NCI-H748 treated with DMSO at 0.1 percent for 48 hours (cell line): ENCODE measurements at regions not wholly inside any gene's neighbourhood (a gene's known extent, or its start where the extent isn't known, plus 50 kb on each side); places are given as distances from the start of the nearest gene placed in this dataset.
"Not testable (repeated sequence)": the region's sequence is repeated elsewhere in the genome, so short reads cannot be mapped to it uniquely, and the experiment has no call there.

ENCODE experiments used
- DNase-seq: peaks from one replicate; lab custom pipeline; 2025; lab: John Stamatoyannopoulos, UW

DNA sequence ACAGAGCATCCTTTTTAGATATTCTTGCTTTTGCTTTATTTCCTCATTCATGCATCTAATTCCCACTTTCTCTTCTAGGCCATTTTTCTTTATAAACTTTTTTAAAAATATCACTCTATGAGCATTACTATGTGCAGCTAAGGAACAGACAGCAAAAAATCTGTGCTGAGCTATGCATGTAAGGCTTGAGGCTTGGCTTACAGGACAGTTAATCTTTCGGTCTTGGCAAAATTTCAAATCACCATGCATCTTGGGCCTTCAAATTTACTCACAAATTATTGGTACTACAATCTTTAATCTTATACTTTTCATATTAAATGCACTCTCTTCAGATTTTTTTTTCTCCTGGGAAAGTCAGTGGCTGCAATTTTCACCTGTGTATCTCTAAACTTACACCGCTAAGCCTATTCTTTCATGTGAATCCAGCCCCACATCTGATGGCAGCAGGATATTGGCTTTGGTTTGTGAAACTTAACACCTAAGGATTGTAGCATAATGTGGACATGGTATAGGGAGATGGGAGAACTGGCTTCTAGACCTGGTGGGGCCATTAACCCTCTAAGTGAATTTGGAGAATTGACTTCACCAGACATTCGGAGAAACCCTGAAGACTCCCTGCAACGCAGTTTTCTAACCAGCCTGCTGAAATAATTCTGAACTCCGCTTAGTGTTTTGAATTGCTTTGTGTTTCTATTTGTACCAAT is 278.3 kb downstream of the SPRY1 start:
- no peak for DNase-seq

- no peak for DNase-seq
Measured at GRCh38 chr4:123675567-123675966, 279.0 kb downstream of the SPRY1 start.

DNA sequence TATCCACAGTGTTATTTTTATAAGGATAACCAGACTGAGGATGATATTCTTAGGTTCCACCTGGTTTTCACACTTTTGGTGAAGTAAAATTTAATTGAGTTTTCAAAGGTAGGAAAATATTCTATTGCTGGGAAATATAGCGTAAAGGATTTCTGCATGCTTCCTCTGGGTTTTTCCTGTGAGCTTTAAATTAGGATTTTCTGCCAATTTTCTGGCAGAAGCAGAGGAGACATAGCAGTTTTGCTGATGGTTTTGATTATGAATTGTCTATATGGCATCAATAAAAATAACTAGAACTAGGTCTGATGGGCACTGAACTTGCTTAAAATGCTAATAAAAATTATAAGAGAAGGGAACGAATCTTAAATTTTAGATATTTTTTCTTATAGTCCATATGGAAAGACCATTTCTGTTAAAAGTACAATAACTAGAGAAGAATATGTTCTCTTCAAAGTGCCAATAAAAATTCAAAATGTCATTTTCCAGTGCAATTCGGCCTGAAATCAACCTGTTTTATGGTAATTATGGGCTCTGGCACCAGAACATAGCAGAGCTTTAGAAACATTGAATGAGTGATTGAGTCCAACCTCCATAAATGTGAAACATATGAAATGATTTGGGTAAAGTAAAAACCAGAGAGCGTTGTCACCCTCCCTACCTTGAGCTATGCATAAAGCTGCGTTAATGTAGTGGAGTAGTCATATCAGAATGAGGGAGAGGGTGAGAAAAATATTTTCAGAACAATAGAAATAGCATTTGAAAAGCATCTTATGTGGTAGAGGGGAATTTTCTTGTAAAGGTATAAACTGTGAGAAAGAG is 279.7 kb downstream of the SPRY1 start:
- DNase-seq, result no peak

DNA sequence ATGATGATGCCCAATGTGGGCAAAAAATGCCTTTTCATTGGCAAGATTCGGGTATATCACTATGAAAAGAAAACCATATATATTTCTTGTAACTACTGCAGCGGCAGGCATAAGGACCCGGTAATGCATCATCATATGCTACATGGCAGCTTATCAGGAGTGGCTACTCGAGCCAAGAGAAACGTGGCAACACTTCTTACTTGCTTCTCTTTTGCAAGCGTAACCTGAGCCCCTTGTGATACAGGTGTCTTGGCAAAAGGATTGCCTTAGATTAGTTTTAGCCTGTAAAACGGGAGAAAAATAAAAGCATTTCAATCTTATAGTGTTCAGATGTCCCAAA is 280.3 kb downstream of the SPRY1 start:
- no peak for DNase-seq

DNA sequence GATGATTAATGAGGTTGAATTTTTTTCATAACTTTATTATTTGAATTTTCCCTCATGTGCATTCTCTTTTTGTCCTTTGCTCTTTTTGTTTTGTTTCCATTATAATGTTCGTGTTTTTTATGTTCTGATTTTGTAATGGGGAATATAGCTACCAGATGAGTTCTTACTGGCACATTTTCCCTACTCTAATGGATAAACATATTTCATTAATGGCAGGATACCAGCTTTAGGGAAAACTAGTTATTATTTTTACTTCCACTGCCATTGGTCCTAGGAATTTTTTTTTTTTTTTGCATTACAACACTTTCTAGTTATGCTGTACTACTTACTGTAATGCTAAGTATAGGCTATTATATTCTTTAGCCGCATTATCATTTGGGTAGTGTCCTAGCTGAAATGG is 286.3 kb downstream of the SPRY1 start:
- DNase-seq, result no peak

- DNase-seq, result not testable (repeated sequence)
Measured at GRCh38 chr4:123684937-123685336, 288.3 kb downstream of the SPRY1 start.

GRCh38 chr4:123695531-123695930 is 298.9 kb downstream of the SPRY1 start:
- not testable (repeated sequence) for DNase-seq

DNA sequence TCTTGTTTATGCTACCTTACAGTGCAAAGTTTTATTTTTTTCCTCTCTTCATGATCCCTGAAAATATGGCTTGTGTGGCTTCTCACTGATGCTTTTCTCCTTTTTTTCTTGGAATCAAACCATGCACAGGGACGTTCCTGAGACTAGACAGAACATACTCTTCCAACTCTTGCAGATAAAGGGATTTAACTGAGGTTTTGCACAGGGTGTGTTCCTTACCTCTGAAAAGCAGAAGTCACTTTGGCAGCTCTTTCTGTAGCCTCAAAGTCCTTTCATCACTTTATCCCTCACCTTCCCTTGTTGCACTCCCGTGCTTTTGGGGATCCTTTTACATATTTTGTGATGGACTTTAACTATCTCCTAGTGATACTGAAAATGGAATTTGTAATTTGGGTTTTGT is 300.1 kb downstream of the SPRY1 start:
- DNase-seq, result no peak

GRCh38 chr4:123698556-123698955 is 302.0 kb downstream of the SPRY1 start:
- DNase-seq, result no peak

DNA sequence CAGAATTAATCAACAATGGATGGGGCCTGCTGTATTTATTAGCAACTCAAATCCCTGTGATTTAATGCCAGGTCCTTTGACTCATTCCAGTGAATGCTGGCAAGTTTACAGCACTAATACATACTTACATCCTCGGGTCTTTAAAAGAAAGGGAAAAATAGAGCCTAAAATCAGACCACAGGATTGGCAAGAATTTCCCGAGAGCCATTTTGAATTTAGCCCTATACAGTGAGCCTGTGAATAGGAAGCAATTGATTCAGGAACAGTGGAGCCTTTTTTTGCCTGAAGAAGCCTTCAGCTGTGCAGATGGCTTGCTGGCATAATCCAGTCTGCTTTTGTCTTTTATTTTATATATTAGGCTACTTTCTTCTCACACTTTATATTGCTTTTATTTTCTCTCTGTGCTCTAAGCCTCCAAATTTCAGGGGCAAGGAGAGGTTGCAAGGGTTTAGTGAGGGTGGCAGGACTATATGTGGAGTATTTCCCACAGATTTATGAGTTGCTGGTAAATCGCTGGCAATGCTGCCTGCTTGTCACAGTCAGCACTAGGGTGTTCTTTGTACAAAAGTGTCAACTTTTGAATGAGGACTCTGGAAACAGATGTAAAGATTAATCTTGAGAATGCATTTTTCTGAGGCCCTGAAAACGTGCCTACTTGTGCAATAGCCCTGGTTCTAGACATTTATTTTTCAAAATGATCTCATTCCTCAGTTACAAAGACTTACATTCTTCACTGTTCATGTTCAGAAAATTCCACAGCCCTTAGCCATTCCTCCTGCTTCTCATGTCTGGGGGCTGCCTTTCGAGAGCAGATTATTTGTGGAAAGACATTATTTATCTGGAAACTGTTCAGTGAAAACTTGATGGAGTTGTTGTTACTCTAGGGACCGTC is 303.5 kb downstream of the SPRY1 start:
- DNase-seq, result no peak

GRCh38 chr4:123701131-123701575 is 304.6 kb downstream of the SPRY1 start:
- no peak for DNase-seq

- no peak for DNase-seq
Measured at GRCh38 chr4:123705419-123705818, 308.8 kb downstream of the SPRY1 start.

DNA sequence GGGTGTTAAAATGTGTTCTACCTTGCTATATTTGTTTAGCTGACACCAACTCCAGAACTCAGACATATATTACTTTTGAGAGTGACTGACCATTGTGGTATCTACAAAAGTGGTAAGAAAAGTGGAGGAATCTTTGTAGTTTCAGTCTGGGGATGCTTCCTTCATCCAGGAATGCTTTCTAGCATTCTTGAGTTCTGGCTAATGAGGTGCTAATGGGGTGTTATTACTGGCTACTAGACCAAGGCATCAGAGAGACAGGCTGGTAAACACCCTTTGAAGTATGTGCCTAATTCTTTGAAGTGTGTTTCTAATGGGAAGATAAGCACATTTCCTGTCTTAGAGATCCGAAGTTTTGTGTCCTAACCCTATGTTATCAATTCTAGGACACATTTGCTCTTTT is 310.4 kb downstream of the SPRY1 start:
- DNase-seq, result no peak

DNA sequence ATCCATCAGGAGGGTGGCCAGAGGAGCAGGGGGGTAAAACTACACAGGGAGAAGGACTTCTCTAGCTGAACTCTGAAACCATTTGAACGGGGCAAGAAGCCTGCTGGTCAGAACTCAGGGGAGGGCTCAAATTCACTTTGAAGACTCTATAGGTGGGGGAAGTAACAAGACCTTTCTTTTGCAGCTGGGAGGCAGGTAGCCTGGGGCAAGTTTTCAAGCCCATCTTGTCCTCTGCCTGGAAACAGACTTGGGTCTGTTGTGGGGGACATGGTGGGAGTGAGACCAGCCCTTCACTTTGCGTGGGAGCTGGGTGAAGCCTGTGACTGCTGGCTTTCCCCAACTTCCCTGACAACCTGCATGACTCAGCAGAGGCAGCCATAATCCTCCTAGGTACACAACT is 312.3 kb downstream of the SPRY1 start:
- no peak for DNase-seq

DNA sequence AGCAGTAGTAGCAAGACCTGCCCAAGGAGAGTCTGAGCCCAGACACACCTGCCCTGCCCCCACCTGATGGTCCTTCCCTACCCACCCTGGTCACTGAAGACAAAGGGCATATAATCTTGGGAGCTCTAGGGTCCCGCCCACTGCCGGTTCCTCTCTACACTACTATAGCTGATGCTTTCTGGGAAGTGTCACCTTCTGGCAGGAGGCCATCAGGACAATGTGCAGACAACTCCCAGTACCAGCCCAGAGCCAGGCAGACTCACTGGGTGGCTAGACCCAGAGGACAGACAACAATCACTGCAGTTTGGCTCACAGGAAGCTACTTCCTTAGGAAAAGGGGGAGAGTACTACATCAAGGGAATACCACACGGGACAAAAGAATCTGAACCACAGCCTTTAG is 312.7 kb downstream of the SPRY1 start:
- no peak for DNase-seq

DNA sequence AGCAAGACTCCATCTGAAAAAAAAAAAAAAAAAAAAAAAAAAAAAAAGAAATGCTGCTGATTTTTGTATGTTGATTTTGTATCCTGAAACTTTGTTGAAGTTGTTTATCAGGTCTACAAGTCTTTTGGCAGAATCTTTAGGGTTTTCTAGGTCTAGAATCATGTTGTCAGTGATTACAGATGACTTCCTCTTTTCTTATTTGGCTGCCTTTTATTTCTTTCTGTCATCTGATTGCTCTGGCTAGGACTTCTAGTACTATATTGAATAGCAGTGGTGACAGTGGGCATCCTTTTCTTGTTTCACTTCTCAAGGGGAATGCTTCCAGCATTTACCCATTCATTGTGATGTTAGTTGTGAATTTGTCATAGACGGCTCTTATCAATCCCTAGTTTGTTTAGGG is 334.4 kb downstream of the SPRY1 start:
- DNase-seq, result no peak

GRCh38 chr4:123737156-123737555 is 340.6 kb downstream of the SPRY1 start:
- no peak for DNase-seq

- DNase-seq, result no peak
Measured at GRCh38 chr4:123739806-123740205, 343.2 kb downstream of the SPRY1 start.

- DNase-seq, result no peak
Measured at GRCh38 chr4:123740236-123740635, 343.6 kb downstream of the SPRY1 start.

- DNase-seq, result no peak
Measured at GRCh38 chr4:123741906-123742305, 345.3 kb downstream of the SPRY1 start.

- DNase-seq, result no peak
Measured at GRCh38 chr4:123743848-123744247, 347.3 kb downstream of the SPRY1 start.

DNA sequence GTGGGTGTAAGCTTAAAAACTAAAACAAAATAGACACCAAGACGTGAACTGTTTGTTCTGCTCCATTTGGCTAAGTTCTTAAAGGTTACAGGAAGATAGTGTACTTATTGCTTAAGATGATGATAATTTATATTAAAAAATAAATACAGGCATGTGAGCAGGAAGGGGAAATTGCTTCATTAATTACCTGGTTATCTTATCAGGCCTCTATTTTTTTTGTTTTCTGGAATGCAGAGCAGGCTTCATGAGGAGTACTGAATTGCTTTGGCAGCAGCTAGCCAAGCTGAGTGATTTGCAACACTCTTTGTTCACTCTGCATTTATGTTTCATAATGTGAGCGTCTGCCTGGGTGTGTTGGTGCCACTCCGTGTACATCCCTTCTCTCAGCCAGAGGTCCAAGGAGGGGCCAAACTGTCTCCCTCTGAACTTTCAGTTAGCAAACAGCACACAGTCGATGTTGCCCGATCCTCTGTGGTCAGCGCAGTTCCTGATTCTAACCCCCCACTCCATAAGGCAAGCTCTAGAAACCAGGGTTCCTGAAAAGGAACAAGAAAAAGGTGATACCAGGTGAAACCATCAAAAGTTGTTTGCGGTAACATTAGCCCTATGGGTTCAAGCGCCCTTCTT is 348.2 kb downstream of the SPRY1 start:
- DNase-seq, result no peak
